Astrocyte (in vitro differentiated cells and primary cell): ENCODE measurements at regions not wholly inside any gene's neighbourhood (a gene's known extent, or its start where the extent isn't known, plus 50 kb on each side); places are given as distances from the start of the nearest gene placed in this dataset.

Source experiments
- EZH2 ChIP-seq: IDR thresholded peaks from 2 replicates; pipeline ENCODE4 v1.6.1; 2012; ENCODE audit warnings: mild to moderate bottlenecking, low read length, inconsistent platforms; ENCODE audit not compliant: insufficient read depth
- TF ChIP-seq, protein P1 (sequence below): IDR thresholded peaks from 2 replicates; pipeline ENCODE4 v1.5.1; 2011; ENCODE audit warnings: low read depth, mild to moderate bottlenecking, inconsistent platforms, low read length, moderate library complexity; ENCODE audit not compliant: insufficient read depth

DNA sequence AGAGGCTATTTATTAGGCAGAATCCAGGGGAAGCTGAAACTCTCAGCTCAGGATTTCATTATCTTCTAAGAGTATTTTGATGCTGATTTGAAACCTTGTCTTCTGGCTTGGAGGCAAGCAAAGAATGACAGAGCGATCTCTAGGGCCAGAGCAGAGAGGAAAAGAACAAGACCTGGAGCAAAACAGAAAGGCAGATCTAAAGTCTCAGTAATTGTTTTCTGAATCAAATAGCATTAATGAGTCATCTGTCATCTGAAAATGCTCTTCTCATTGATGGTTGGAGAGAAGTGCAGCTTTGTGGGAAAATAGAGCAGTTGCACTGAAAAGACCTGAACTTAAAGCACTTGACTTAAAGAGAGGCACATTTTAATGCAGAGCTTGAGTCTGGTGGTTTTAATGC is 385.9 kb downstream of the RAP2B start:
- TF ChIP-seq, protein P1, sequence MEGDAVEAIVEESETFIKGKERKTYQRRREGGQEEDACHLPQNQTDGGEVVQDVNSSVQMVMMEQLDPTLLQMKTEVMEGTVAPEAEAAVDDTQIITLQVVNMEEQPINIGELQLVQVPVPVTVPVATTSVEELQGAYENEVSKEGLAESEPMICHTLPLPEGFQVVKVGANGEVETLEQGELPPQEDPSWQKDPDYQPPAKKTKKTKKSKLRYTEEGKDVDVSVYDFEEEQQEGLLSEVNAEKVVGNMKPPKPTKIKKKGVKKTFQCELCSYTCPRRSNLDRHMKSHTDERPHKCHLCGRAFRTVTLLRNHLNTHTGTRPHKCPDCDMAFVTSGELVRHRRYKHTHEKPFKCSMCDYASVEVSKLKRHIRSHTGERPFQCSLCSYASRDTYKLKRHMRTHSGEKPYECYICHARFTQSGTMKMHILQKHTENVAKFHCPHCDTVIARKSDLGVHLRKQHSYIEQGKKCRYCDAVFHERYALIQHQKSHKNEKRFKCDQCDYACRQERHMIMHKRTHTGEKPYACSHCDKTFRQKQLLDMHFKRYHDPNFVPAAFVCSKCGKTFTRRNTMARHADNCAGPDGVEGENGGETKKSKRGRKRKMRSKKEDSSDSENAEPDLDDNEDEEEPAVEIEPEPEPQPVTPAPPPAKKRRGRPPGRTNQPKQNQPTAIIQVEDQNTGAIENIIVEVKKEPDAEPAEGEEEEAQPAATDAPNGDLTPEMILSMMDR = no peak
- no peak for TF ChIP-seq EZH2
